PC-9 (cell line): ENCODE measurements at regions not wholly inside any gene's neighbourhood (a gene's known extent, or its start where the extent isn't known, plus 50 kb on each side); places are given as distances from the start of the nearest gene placed in this dataset.

Experiments used
- BruUV-seq: library from RNA; stranded (reverse); fragments of 400-500 nt; replicated peaks from 2 replicates; lab custom pipeline; 2021; lab: Mats Ljungman, UMichigan
- CTCF ChIA-PET: fragments of 300-600 bp; sonication (Branson Sonifier 250); formaldehyde crosslinking; loops from one replicate; lab custom pipeline; 2022; ENCODE audit warnings: antibody characterized with exemption; lab: Charles Lee
- POLR2A ChIA-PET: fragments of 300-600 bp; sonication (Branson Sonifier 250); formaldehyde crosslinking; loops from one replicate; lab custom pipeline; 2022; ENCODE audit warnings: antibody characterized with exemption; ENCODE audit not compliant: unreplicated experiment; lab: Charles Lee
- DNase-seq, 2 experiments: peaks; one replicate each; pipeline versions ENCODE4 v3.0.0 to v3.0.0-alpha.2; 2015 to 2022; ENCODE audit warnings: mixed read lengths in 1 of 2
- H2AFZ ChIP-seq: fragments of 200-600 bp; sonication (generic); 2 replicates; pipeline ENCODE4 v1.8.1; 2017; ENCODE audit warnings: antibody characterized with exemption
- H3F3A ChIP-seq: fragments of 200-600 bp; sonication (generic); 2 replicates; pipeline ENCODE4 v1.8.1; 2017; ENCODE audit warnings: antibody characterized with exemption, mild to moderate bottlenecking, low read depth; ENCODE audit not compliant: insufficient read depth
- H3K27ac ChIP-seq: fragments of 200-600 bp; sonication (generic); 2 replicates; pipeline ENCODE4 v1.6.1; 2016; ENCODE audit warnings: mixed run types
- H3K27me3 ChIP-seq: fragments of 200-600 bp; sonication (generic); 2 replicates; pipeline ENCODE4 v1.6.1; 2016; ENCODE audit warnings: low read depth, mixed run types; ENCODE audit not compliant: insufficient read depth
- H3K36me3 ChIP-seq: fragments of 200-600 bp; sonication (generic); 2 replicates; pipeline ENCODE4 v1.6.1; 2016; ENCODE audit warnings: low read depth, mixed run types
- H3K4me1 ChIP-seq: fragments of 200-600 bp; sonication (generic); replicated peaks from 2 replicates; pipeline ENCODE4 v1.6.1; 2016; ENCODE audit warnings: mixed run types; ENCODE audit not compliant: insufficient read depth
- H3K4me2 ChIP-seq: fragments of 200-600 bp; sonication (generic); 2 replicates; pipeline ENCODE4 v1.6.1; 2017; ENCODE audit warnings: mixed run types
- H3K4me3 ChIP-seq: fragments of 200-600 bp; sonication (generic); 2 replicates; pipeline ENCODE4 v1.6.1; 2016; ENCODE audit warnings: mixed run types
- H3K79me2 ChIP-seq: fragments of 200-600 bp; sonication (generic); 2 replicates; pipeline ENCODE4 v1.6.1; 2017; ENCODE audit warnings: low read depth, mixed run types
- H3K9me2 ChIP-seq: fragments of 200-600 bp; sonication (generic); 2 replicates; pipeline ENCODE4 v1.8.1; 2017; ENCODE audit warnings: mild to moderate bottlenecking; ENCODE audit not compliant: insufficient read depth
- H3K9me3 ChIP-seq: fragments of 200-600 bp; sonication (generic); 2 replicates; pipeline ENCODE4 v1.8.1; 2016; ENCODE audit warnings: low read depth; ENCODE audit not compliant: insufficient read depth
- H4K20me1 ChIP-seq: fragments of 200-600 bp; sonication (generic); 2 replicates; pipeline ENCODE4 v1.8.1; 2017; ENCODE audit not compliant: insufficient read depth
- CTCF ChIP-seq: fragments of 200-600 bp; sonication (generic); conservative IDR thresholded peaks from 2 replicates; pipeline ENCODE4 v1.6.1; 2017; ENCODE audit warnings: mixed run types, antibody characterized with exemption, mild to moderate bottlenecking, moderate library complexity
- EZH2 ChIP-seq: fragments of 200-600 bp; sonication (generic); IDR thresholded peaks from 2 replicates; pipeline ENCODE4 v1.8.0; 2017; ENCODE audit warnings: antibody characterized with exemption, low read depth
- intact Hi-C: fragments of 100-400 bp; cut with micrococcal nuclease; formaldehyde crosslinking; loops from one replicate; pipeline ENCODE4 v1.10.0; 2022; ENCODE audit not compliant: unreplicated experiment

GRCh38 chr1:168792592-168793125 is 63.7 kb upstream of the DPT start:
- Histone ChIP-seq H3K4me3 (no peak overlapping the region), H3K4me2 (no peak overlapping the region), H3K9me3 (no peaks in the 10 kb centered on the region), H4K20me1 (no peaks in the 10 kb centered on the region), H3K27me3 (no peaks in the 10 kb centered on the region), H3K4me1 (no peaks in the 10 kb centered on the region), H3K36me3 (no peaks in the 10 kb centered on the region), H3K79me2 (no peaks in the 10 kb centered on the region), H3F3A (no peaks in the 10 kb centered on the region), H2AFZ (no peak overlapping the region), H3K27ac (no peak overlapping the region), H3K9me2 (no peaks in the 10 kb centered on the region)
- no peak for DNase-seq
- intact Hi-C loops: no loop called here
- no TSS peak for BruUV-seq
- POLR2A ChIA-PET: no interaction called here
- CTCF ChIA-PET: no interaction called here
- TF ChIP-seq EZH2 (no peak), CTCF (no peak)

GRCh38 chr1:168794057-168794456 is 65.1 kb upstream of the DPT start:
- POLR2A ChIA-PET: no interaction called here
- no peak for TF ChIP-seq CTCF
- no peak for TF ChIP-seq EZH2
- DNase-seq: no peak

GRCh38 chr1:168795681-168796080 is 66.7 kb upstream of the DPT start:
- no peaks in the 10 kb centered on the region for H3K9me3 ChIP-seq
- H3K27me3 ChIP-seq: no peaks in the 10 kb centered on the region
- H3K79me2 ChIP-seq: no peaks in the 10 kb centered on the region
- H3K36me3 ChIP-seq: no peaks in the 10 kb centered on the region
- TF ChIP-seq CTCF: no peak
- no peak for TF ChIP-seq EZH2
- H3K4me2 ChIP-seq: no peak overlapping the region
- no peaks in the 10 kb centered on the region for H3F3A ChIP-seq
- H2AFZ ChIP-seq: no peak overlapping the region
- CTCF ChIA-PET: no interaction called here
- H4K20me1 ChIP-seq: no peaks in the 10 kb centered on the region
- intact Hi-C loops: no loop called here
- BruUV-seq: no TSS peak
- no peak overlapping the region for H3K27ac ChIP-seq
- H3K9me2 ChIP-seq: no peaks in the 10 kb centered on the region
- DNase-seq: no peak
- POLR2A ChIA-PET: no interaction called here
- H3K4me3 ChIP-seq: no peak overlapping the region
- H3K4me1 ChIP-seq: no peaks in the 10 kb centered on the region

More at GRCh38 chr1:168794057-168794456, 65.1 kb upstream of the DPT start:
- Histone ChIP-seq H4K20me1 (no peaks in the 10 kb centered on the region), H3K27me3 (no peaks in the 10 kb centered on the region), H3K9me3 (no peaks in the 10 kb centered on the region), H3K4me2 (no peak overlapping the region), H3K9me2 (no peaks in the 10 kb centered on the region), H3F3A (no peaks in the 10 kb centered on the region), H3K79me2 (no peaks in the 10 kb centered on the region), H3K4me3 (no peak overlapping the region), H3K4me1 (no peaks in the 10 kb centered on the region), H2AFZ (no peak overlapping the region), H3K36me3 (no peaks in the 10 kb centered on the region), H3K27ac (no peak overlapping the region)
- no TSS peak for BruUV-seq
- CTCF ChIA-PET: no interaction called here
- intact Hi-C loops: no loop called here
